ENCODE measurements at regions not wholly inside any gene's neighbourhood (a gene's known extent, or its start where the extent isn't known, plus 50 kb on each side); places are given as distances from the start of the nearest gene placed in this dataset.
"Not testable (repeated sequence)": the region's sequence is repeated elsewhere in the genome, so short reads cannot be mapped to it uniquely, and the experiment has no call there.

- no peak for DNase-seq
- no peaks in the 10 kb centered on the region for H3K27me3 ChIP-seq
- no peaks in the 10 kb centered on the region for H3K9me3 ChIP-seq
- no peaks in the 10 kb centered on the region for H3K36me3 ChIP-seq
- no peak overlapping the region for H3K4me3 ChIP-seq
Observed at GRCh38 chr10:33774857-33775256, 440.4 kb upstream of the NRP1 start.

- no peaks in the 10 kb centered on the region for H3K36me3 ChIP-seq
- no peak overlapping the region for H3K4me3 ChIP-seq
- H3K9me3 ChIP-seq = no peaks in the 10 kb centered on the region
- DNase-seq = no peak
- H3K27me3 ChIP-seq = no peaks in the 10 kb centered on the region
Observed at GRCh38 chr10:33773886-33774480, 439.5 kb upstream of the NRP1 start.

GRCh38 chr10:33773253-33773573 is 438.7 kb upstream of the NRP1 start:
- Histone ChIP-seq H3K9me3 (no peaks in the 10 kb centered on the region), H3K27me3 (no peaks in the 10 kb centered on the region), H3K4me3 (no peak overlapping the region), H3K36me3 (no peaks in the 10 kb centered on the region)
- DNase-seq = no peak

GRCh38 chr10:33772370-33773252 is 438.1 kb upstream of the NRP1 start:
- H3K4me3 ChIP-seq = no peak overlapping the region
- H3K27me3 ChIP-seq = no peaks in the 10 kb centered on the region
- no peaks in the 10 kb centered on the region for H3K36me3 ChIP-seq
- H3K9me3 ChIP-seq = no peaks in the 10 kb centered on the region
- no peak for DNase-seq

- H3K27me3 ChIP-seq, DNase-seq, H3K4me3 ChIP-seq, H3K9me3 ChIP-seq, H3K36me3 ChIP-seq: not testable (repeated sequence)
Observed at GRCh38 chr10:33771856-33772255, 437.4 kb upstream of the NRP1 start.

GRCh38 chr10:33764694-33765185 is 430.3 kb upstream of the NRP1 start:
- Histone ChIP-seq H3K9me3 (no peaks in the 10 kb centered on the region), H3K27me3 (no peaks in the 10 kb centered on the region), H3K36me3 (no peaks in the 10 kb centered on the region), H3K4me3 (no peak overlapping the region)
- no peak for DNase-seq

GRCh38 chr10:33760056-33760943 is 425.8 kb upstream of the NRP1 start:
- Histone ChIP-seq H3K9me3 (no peaks in the 10 kb centered on the region), H3K27me3 (no peaks in the 10 kb centered on the region), H3K36me3 (no peaks in the 10 kb centered on the region), H3K4me3 (no peak overlapping the region)
- no peak for DNase-seq

GRCh38 chr10:33759191-33759590 is 424.7 kb upstream of the NRP1 start:
- Histone ChIP-seq H3K4me3 (no peak overlapping the region), H3K36me3 (no peaks in the 10 kb centered on the region), H3K27me3 (no peaks in the 10 kb centered on the region), H3K9me3 (no peaks in the 10 kb centered on the region)
- no peak for DNase-seq

- no peaks in the 10 kb centered on the region for H3K27me3 ChIP-seq
- no peak overlapping the region for H3K4me3 ChIP-seq
- no peaks in the 10 kb centered on the region for H3K9me3 ChIP-seq
- H3K36me3 ChIP-seq = no peaks in the 10 kb centered on the region
- DNase-seq = no peak
Observed at GRCh38 chr10:33758299-33758698, 423.8 kb upstream of the NRP1 start.

GRCh38 chr10:33754052-33754451 is 419.6 kb upstream of the NRP1 start:
- Histone ChIP-seq H3K27me3 (no peaks in the 10 kb centered on the region), H3K9me3 (no peaks in the 10 kb centered on the region), H3K4me3 (no peak overlapping the region), H3K36me3 (no peaks in the 10 kb centered on the region)
- no peak for DNase-seq

- DNase-seq = no peak
- no peaks in the 10 kb centered on the region for H3K36me3 ChIP-seq
- H3K4me3 ChIP-seq = no peak overlapping the region
- H3K9me3 ChIP-seq = no peaks in the 10 kb centered on the region
- no peaks in the 10 kb centered on the region for H3K27me3 ChIP-seq
Observed at GRCh38 chr10:33753389-33753788, 418.9 kb upstream of the NRP1 start.

- H3K4me3 ChIP-seq = no peak overlapping the region
- H3K27me3 ChIP-seq = no peaks in the 10 kb centered on the region; the same call in 1 of the 2 replicates
- no peak for DNase-seq
- no peaks in the 10 kb centered on the region for H3K36me3 ChIP-seq
- H3K9me3 ChIP-seq = no peaks in the 10 kb centered on the region
Observed at GRCh38 chr10:33749790-33750189, 415.3 kb upstream of the NRP1 start.

- Histone ChIP-seq H3K4me3 (no peak overlapping the region), H3K27me3 (no peaks in the 10 kb centered on the region; the same call in 1 of the 2 replicates), H3K36me3 (no peaks in the 10 kb centered on the region), H3K9me3 (no peaks in the 10 kb centered on the region)
- no peak for DNase-seq
Observed at GRCh38 chr10:33749067-33749735, 414.7 kb upstream of the NRP1 start.

- Histone ChIP-seq H3K4me3 (no peak overlapping the region), H3K36me3 (no peaks in the 10 kb centered on the region), H3K9me3 (no peaks in the 10 kb centered on the region), H3K27me3 (no peaks in the 10 kb centered on the region; the same call in 1 of the 2 replicates)
- no peak for DNase-seq
Observed at GRCh38 chr10:33746836-33747268, 412.4 kb upstream of the NRP1 start.

- no peak overlapping the region for H3K4me3 ChIP-seq
- H3K36me3 ChIP-seq = no peaks in the 10 kb centered on the region
- no peaks in the 10 kb centered on the region for H3K9me3 ChIP-seq
- H3K27me3 ChIP-seq = no peaks in the 10 kb centered on the region; the same call in 1 of the 2 replicates
- no peak for DNase-seq
Observed at GRCh38 chr10:33746186-33746585, 411.7 kb upstream of the NRP1 start.

- no peaks in the 10 kb centered on the region for H3K36me3 ChIP-seq
- no peaks in the 10 kb centered on the region; the same call in 1 of the 2 replicates for H3K27me3 ChIP-seq
- no peak for DNase-seq
- no peaks in the 10 kb centered on the region for H3K9me3 ChIP-seq
- no peak overlapping the region for H3K4me3 ChIP-seq
Observed at GRCh38 chr10:33743429-33743857, 409.0 kb upstream of the NRP1 start.
